ENCODE measurements at regions not wholly inside any gene's neighbourhood (a gene's known extent, or its start where the extent isn't known, plus 50 kb on each side); places are given as distances from the start of the nearest gene placed in this dataset.

GRCh38 chr9:134518004-134518606, 123.5 kb upstream of the COL5A1 start:
- ChIA-PET POLR2A (no interaction called here), CTCF (no interaction called here)
- no peak for DNase-seq (ENCODE audit: extremely low spot score)
- no peak for TF ChIP-seq ELF4 (IDR thresholded peaks at IDR 0.05)
- no peak for TF ChIP-seq FOXA1 (IDR thresholded peaks at IDR 0.05)
- no peak for TF ChIP-seq SUZ12 (IDR thresholded peaks at IDR 0.05)
- TF ChIP-seq PKNOX1 (IDR thresholded peaks at IDR 0.05), result no peak
- no peak for TF ChIP-seq HDGF (IDR thresholded peaks at IDR 0.05; ENCODE audit: borderline replicate concordance)
- no peak for TF ChIP-seq TARDBP (IDR thresholded peaks at IDR 0.05)
- TF ChIP-seq CTBP1 (IDR thresholded peaks at IDR 0.05; ENCODE audit: borderline replicate concordance), result no peak
- no peak for TF ChIP-seq FOXK2 (IDR thresholded peaks at IDR 0.05)
- no peak for TF ChIP-seq NFRKB (IDR thresholded peaks at IDR 0.05)
- no peak for TF ChIP-seq ARNT (IDR thresholded peaks at IDR 0.05)
- TF ChIP-seq LEF1 (IDR thresholded peaks at IDR 0.05; ENCODE audit: borderline replicate concordance), result no peak
- TF ChIP-seq ZNF384 (IDR thresholded peaks at IDR 0.05), result no peak
- TF ChIP-seq BHLHE40 (IDR thresholded peaks at IDR 0.05; ENCODE audit: borderline replicate concordance), result no peak
- TF ChIP-seq L3MBTL2 (conservative IDR thresholded peaks at IDR 0.05), result no peak
- TF ChIP-seq FOXM1 (IDR thresholded peaks at IDR 0.05; ENCODE audit: borderline replicate concordance), result no peak
- TF ChIP-seq SP1 (IDR thresholded peaks at IDR 0.05), result no peak

DNA sequence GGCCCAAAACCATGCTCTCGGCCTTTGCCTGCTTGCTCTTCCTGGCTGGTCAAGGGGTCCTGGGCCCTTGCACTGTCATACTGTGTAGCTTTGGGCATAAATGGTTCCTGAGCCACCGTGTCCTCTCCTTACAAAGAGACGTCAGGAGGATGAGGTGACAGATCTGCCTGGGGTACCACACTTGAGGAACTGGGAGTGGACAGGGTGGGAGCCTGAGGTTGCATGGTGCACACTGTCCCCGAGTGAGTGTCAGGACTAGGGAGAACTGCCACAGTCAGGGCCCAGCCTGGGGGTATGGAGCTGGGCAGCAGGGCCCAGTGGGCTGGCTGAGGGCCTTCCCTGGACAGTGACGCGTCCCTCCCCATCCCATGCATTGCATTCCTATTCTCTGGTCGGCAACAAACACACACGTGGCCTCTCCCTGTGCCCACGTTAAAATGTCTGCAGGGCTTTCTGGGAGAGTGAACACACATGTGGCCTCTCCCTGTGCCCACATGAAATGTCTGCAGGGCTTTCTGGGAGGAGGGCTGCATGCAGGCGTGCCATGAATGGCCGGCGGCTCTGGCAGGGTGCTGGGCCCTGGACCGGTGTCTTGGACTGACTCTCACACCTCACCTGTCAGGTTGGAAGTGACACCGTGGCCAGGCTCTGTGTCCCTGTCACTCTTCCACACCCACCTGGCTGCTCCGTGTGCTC, 122.1 kb upstream of the COL5A1 start:
- POLR2A ChIA-PET, result no interaction called here
- DNase-seq (ENCODE audit: extremely low spot score), result no peak

DNA sequence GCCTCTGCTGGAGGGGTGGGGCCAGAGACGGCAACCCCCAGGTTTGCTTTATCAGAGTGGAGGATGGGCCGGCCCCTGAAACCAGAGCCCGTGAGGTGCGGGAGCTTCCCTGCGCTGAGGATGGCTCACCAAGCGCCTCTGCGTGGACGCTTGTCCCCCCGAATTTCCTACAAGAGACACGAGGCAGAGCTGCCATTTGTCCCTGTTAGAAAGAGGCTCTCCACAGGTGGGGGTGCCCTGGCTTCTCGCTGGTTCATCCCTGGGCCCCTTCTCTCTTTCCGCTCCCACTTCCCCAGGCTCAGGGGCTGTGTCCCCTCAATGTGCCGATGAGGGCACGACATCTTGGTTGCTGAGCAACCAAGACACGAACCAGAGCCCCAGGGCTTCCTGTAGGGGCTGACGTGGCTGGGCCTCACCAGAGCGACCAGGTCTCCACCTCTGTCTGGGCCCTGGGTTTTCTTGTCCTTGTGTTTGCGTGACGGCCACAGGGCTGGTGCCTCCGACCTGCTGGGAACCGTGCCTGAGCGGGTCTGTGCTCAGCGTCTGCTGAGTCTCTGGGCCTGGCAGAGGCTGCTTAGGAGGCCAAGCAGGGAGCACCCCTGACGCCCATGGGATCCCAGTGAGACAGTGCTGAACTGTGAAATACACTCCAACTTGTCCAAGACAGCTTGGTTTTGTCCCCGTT, 119.6 kb upstream of the COL5A1 start:
- TF ChIP-seq LEF1 (IDR thresholded peaks at IDR 0.05; ENCODE audit: borderline replicate concordance) (no peak), SUZ12 (IDR thresholded peaks at IDR 0.05) (no peak), NFRKB (IDR thresholded peaks at IDR 0.05) (no peak), SP1 (IDR thresholded peaks at IDR 0.05) (no peak), ZNF384 (IDR thresholded peaks at IDR 0.05) (no peak), FOXK2 (IDR thresholded peaks at IDR 0.05) (no peak), BHLHE40 (IDR thresholded peaks at IDR 0.05; ENCODE audit: borderline replicate concordance) (no peak), FOXA1 (IDR thresholded peaks at IDR 0.05) (no peak), CTBP1 (IDR thresholded peaks at IDR 0.05; ENCODE audit: borderline replicate concordance) (no peak), HDGF (IDR thresholded peaks at IDR 0.05; ENCODE audit: borderline replicate concordance) (no peak), ELF4 (IDR thresholded peaks at IDR 0.05) (no peak), TARDBP (IDR thresholded peaks at IDR 0.05) (no peak)
- CTCF ChIA-PET, result no interaction called here

More for the DNA sequence above, 122.1 kb upstream of the COL5A1 start:
- no peak for TF ChIP-seq ARNT (IDR thresholded peaks at IDR 0.05)
- TF ChIP-seq NFRKB (IDR thresholded peaks at IDR 0.05), result no peak
- no peak for TF ChIP-seq ZNF384 (IDR thresholded peaks at IDR 0.05)
- TF ChIP-seq BHLHE40 (IDR thresholded peaks at IDR 0.05; ENCODE audit: borderline replicate concordance), result no peak
- TF ChIP-seq FOXA1 (IDR thresholded peaks at IDR 0.05), result no peak
- TF ChIP-seq TARDBP (IDR thresholded peaks at IDR 0.05), result no peak
- no peak for TF ChIP-seq SP1 (IDR thresholded peaks at IDR 0.05)
- no peak for TF ChIP-seq LEF1 (IDR thresholded peaks at IDR 0.05; ENCODE audit: borderline replicate concordance)
- TF ChIP-seq HDGF (IDR thresholded peaks at IDR 0.05; ENCODE audit: borderline replicate concordance), result no peak
- no peak for TF ChIP-seq SUZ12 (IDR thresholded peaks at IDR 0.05)
- TF ChIP-seq PKNOX1 (IDR thresholded peaks at IDR 0.05), result no peak
- TF ChIP-seq CTBP1 (IDR thresholded peaks at IDR 0.05; ENCODE audit: borderline replicate concordance), result no peak
- no peak for TF ChIP-seq FOXK2 (IDR thresholded peaks at IDR 0.05)
- no peak for TF ChIP-seq L3MBTL2 (conservative IDR thresholded peaks at IDR 0.05)
- no peak for TF ChIP-seq ELF4 (IDR thresholded peaks at IDR 0.05)
- TF ChIP-seq FOXM1 (IDR thresholded peaks at IDR 0.05; ENCODE audit: borderline replicate concordance), result no peak
- CTCF ChIA-PET, result no interaction called here

DNA sequence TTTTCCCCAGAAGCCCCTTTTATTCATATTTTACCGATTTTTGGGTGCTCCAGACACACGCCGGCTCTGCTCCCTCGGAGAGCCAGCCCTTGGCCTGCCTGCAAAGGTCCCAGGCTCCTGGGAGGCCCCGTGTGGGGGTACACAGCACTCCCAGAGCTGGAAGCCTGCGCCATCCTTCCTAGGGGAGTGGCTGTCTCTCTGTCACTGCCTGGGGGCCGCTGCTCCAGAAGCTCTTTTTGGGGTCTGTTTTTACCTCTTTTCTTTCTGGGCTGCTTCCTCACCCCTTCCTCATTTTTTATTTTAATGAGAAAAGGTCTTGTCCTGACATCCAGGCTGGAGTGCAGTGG, 119.1 kb upstream of the COL5A1 start:
- ChIA-PET CTCF (no interaction called here), POLR2A (no interaction called here)
- TF ChIP-seq HDGF (IDR thresholded peaks at IDR 0.05; ENCODE audit: borderline replicate concordance) (no peak), CTBP1 (IDR thresholded peaks at IDR 0.05; ENCODE audit: borderline replicate concordance) (no peak), SUZ12 (IDR thresholded peaks at IDR 0.05) (no peak), NFRKB (IDR thresholded peaks at IDR 0.05) (no peak), L3MBTL2 (conservative IDR thresholded peaks at IDR 0.05) (no peak), FOXM1 (IDR thresholded peaks at IDR 0.05; ENCODE audit: borderline replicate concordance) (no peak), ELF4 (IDR thresholded peaks at IDR 0.05) (no peak), TARDBP (IDR thresholded peaks at IDR 0.05) (no peak), PKNOX1 (IDR thresholded peaks at IDR 0.05) (no peak), FOXA1 (IDR thresholded peaks at IDR 0.05) (no peak), LEF1 (IDR thresholded peaks at IDR 0.05; ENCODE audit: borderline replicate concordance) (no peak), FOXK2 (IDR thresholded peaks at IDR 0.05) (no peak), ZNF384 (IDR thresholded peaks at IDR 0.05) (no peak), BHLHE40 (IDR thresholded peaks at IDR 0.05; ENCODE audit: borderline replicate concordance) (no peak)
- DNase-seq (ENCODE audit: extremely low spot score), result no peak

More for the DNA sequence above, 119.6 kb upstream of the COL5A1 start:
- POLR2A ChIA-PET, result no interaction called here
- DNase-seq (ENCODE audit: extremely low spot score), result no peak

GRCh38 chr9:134522976-134523375, 118.6 kb upstream of the COL5A1 start:
- ChIA-PET POLR2A (no interaction called here), CTCF (no interaction called here)
- no peak for DNase-seq (ENCODE audit: extremely low spot score)
- no peak for TF ChIP-seq L3MBTL2 (conservative IDR thresholded peaks at IDR 0.05)
- no peak for TF ChIP-seq SP1 (IDR thresholded peaks at IDR 0.05)
- TF ChIP-seq ELF4 (IDR thresholded peaks at IDR 0.05), result no peak
- TF ChIP-seq HDGF (IDR thresholded peaks at IDR 0.05; ENCODE audit: borderline replicate concordance), result no peak
- TF ChIP-seq NFRKB (IDR thresholded peaks at IDR 0.05), result no peak
- TF ChIP-seq CTBP1 (IDR thresholded peaks at IDR 0.05; ENCODE audit: borderline replicate concordance), result no peak
- no peak for TF ChIP-seq FOXA1 (IDR thresholded peaks at IDR 0.05)
- TF ChIP-seq PKNOX1 (IDR thresholded peaks at IDR 0.05), result no peak
- no peak for TF ChIP-seq FOXM1 (IDR thresholded peaks at IDR 0.05; ENCODE audit: borderline replicate concordance)
- no peak for TF ChIP-seq FOXK2 (IDR thresholded peaks at IDR 0.05)
- no peak for TF ChIP-seq BHLHE40 (IDR thresholded peaks at IDR 0.05; ENCODE audit: borderline replicate concordance)
- no peak for TF ChIP-seq LEF1 (IDR thresholded peaks at IDR 0.05; ENCODE audit: borderline replicate concordance)
- TF ChIP-seq SUZ12 (IDR thresholded peaks at IDR 0.05), result no peak
- no peak for TF ChIP-seq ZNF384 (IDR thresholded peaks at IDR 0.05)
- no peak for TF ChIP-seq TARDBP (IDR thresholded peaks at IDR 0.05)
- TF ChIP-seq ARNT (IDR thresholded peaks at IDR 0.05), result no peak
